Tibial nerve (tissue), 4 donors: ENCODE measurements at regions not wholly inside any gene's neighbourhood (a gene's known extent, or its start where the extent isn't known, plus 50 kb on each side); places are given as distances from the start of the nearest gene placed in this dataset.

Experiments used
- DNase-seq, 2 donors: peaks; one replicate each; pipeline ENCODE4 v3.0.0-alpha.2; 2019; ENCODE audit warnings: low spot score in 2 of 2
- H3K27ac ChIP-seq, 4 donors: fragments of 200-600 bp; sonication (generic) in 3 of 4; one replicate each; pipeline ENCODE4 v1.5.1; 2017 to 2019; ENCODE audit warnings: mild to moderate bottlenecking in 1 of 4
- H3K27me3 ChIP-seq, 2 donors: fragments of 200-600 bp; sonication (generic) in 1 of 2; one replicate each; pipeline versions ENCODE4 v1.5.1 to v1.6.0; 2017 to 2019
- H3K36me3 ChIP-seq, 3 donors: fragments of 200-600 bp; sonication (generic); one replicate each; pipeline ENCODE4 v1.5.1; 2018 to 2019
- H3K4me1 ChIP-seq, 4 donors: fragments of 200-600 bp; sonication (generic) in 3 of 4; one replicate each; pipeline ENCODE4 v1.5.1; 2017 to 2019
- H3K4me3 ChIP-seq, 4 donors: fragments of 200-600 bp; sonication (generic) in 3 of 4; one replicate each; pipeline ENCODE4 v1.5.1; 2017 to 2019; ENCODE audit warnings: mild to moderate bottlenecking in 1 of 4, moderate library complexity in 1 of 4
- H3K9me3 ChIP-seq, 4 donors: fragments of 200-600 bp; sonication (generic) in 3 of 4; one replicate each; pipeline ENCODE4 v1.5.1; 2017 to 2019
- EP300 ChIP-seq, 2 donors: sonication (generic); formaldehyde crosslinking; IDR thresholded peaks; one replicate each; pipeline ENCODE4 v1.6.1; 2017; ENCODE audit warnings: antibody characterized with exemption in 2 of 2, mild to moderate bottlenecking in 1 of 2
- POLR2A ChIP-seq, 2 donors: fragments of 450-650 bp; IDR thresholded peaks; one replicate each; pipeline ENCODE4 v1.6.1; 2017; ENCODE audit warnings: antibody characterized with exemption in 2 of 2, mild to moderate bottlenecking in 2 of 2, moderate library complexity in 2 of 2
- WGBS, 2 donors: methylation state at CpG; one replicate each; pipeline ENCODE4 v1.1.5; 2018; 5-methylcytosine and 5-hydroxymethylcytosine counted together
- TF ChIP-seq, protein P1 (sequence below), 5 experiments: fragments of 200-600 bp in 3 of 5; fragments of 450-650 bp in 2 of 5; sonication (generic) in 3 of 5; IDR thresholded peaks; one replicate each; pipeline ENCODE4 v1.5.1; 2016 to 2019; ENCODE audit warnings: antibody characterized with exemption in 5 of 5, mild to moderate bottlenecking in 3 of 5, moderate library complexity in 2 of 5

DNA sequence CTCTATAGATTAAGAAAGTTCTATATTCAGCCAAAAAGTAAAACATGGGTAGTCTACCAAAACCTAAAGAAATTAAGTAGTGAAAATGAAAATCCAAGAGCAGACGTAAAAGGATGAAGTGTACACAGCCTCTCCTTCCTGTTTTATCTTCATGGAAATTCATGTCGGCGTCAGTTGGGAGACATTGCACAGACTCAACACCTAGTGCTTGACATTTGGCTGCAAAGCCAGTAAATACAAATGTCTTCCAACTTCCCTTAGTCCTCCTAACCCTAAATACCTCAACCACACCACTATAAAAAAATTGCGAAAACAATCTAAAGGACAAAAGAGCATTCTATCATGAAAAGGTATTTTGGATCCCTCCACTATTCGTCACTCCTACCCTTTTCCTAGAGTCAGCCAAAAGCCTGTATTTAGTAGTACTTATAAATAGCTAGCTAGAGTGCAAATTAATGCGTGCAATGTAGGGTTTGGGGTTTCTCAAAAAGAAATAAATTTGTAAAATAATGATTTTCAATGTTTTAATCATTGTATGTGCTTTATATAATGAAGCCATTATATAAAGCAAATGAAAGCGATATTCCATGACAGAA is 56.4 kb upstream of the TRPC4 start:
- no peak overlapping the region for H3K27ac ChIP-seq
- no peaks in the 10 kb centered on the region for H3K27me3 ChIP-seq
- 90% methylated on average over 7 of the region's 7 CpGs for WGBS, 2 donors
- H3K4me3 ChIP-seq: no peak overlapping the region
- no peaks in the 10 kb centered on the region for H3K36me3 ChIP-seq
- H3K9me3 ChIP-seq: no peaks in the 10 kb centered on the region
- no peak for DNase-seq
- no peaks in the 10 kb centered on the region for H3K4me1 ChIP-seq
- TF ChIP-seq, protein P1, sequence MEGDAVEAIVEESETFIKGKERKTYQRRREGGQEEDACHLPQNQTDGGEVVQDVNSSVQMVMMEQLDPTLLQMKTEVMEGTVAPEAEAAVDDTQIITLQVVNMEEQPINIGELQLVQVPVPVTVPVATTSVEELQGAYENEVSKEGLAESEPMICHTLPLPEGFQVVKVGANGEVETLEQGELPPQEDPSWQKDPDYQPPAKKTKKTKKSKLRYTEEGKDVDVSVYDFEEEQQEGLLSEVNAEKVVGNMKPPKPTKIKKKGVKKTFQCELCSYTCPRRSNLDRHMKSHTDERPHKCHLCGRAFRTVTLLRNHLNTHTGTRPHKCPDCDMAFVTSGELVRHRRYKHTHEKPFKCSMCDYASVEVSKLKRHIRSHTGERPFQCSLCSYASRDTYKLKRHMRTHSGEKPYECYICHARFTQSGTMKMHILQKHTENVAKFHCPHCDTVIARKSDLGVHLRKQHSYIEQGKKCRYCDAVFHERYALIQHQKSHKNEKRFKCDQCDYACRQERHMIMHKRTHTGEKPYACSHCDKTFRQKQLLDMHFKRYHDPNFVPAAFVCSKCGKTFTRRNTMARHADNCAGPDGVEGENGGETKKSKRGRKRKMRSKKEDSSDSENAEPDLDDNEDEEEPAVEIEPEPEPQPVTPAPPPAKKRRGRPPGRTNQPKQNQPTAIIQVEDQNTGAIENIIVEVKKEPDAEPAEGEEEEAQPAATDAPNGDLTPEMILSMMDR (IDR thresholded peaks at IDR 0.05): no peak
- TF ChIP-seq POLR2A (IDR thresholded peaks at IDR 0.05) (no peak), EP300 (IDR thresholded peaks at IDR 0.05) (no peak)

DNA sequence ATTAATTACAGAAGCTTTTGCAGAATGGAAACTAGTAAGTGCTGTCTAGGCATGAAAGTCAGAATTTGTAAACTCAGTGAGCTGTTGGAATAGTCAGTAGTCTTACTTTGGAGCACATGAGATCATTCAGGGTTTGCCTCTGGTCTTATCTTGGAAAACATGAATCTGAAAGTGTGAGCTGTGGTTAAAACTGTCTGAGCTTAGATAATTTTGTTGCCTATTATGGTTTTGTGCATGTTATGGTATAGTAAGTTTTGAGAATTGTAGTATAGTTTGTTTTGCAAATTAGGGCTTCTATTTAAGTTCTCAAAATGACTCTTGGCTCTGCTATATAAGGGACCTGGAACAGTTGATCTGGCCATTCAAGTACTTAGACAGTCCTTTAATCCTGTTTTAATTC is 53.7 kb upstream of the TRPC4 start:
- H3K4me3 ChIP-seq: no peak overlapping the region
- no peak overlapping the region for H3K27ac ChIP-seq
- no peak for TF ChIP-seq EP300 (IDR thresholded peaks at IDR 0.05)
- TF ChIP-seq POLR2A (IDR thresholded peaks at IDR 0.05): no peak
- TF ChIP-seq, protein P1 (IDR thresholded peaks at IDR 0.05): no peak
- H3K36me3 ChIP-seq: no peaks in the 10 kb centered on the region
- no peaks in the 10 kb centered on the region for H3K27me3 ChIP-seq
- peaks cover 0 to 10% (median 0%) of the 10 kb centered on the region in 4 donors for H3K4me1 ChIP-seq
- no peak for DNase-seq
- H3K9me3 ChIP-seq: no peaks in the 10 kb centered on the region

DNA sequence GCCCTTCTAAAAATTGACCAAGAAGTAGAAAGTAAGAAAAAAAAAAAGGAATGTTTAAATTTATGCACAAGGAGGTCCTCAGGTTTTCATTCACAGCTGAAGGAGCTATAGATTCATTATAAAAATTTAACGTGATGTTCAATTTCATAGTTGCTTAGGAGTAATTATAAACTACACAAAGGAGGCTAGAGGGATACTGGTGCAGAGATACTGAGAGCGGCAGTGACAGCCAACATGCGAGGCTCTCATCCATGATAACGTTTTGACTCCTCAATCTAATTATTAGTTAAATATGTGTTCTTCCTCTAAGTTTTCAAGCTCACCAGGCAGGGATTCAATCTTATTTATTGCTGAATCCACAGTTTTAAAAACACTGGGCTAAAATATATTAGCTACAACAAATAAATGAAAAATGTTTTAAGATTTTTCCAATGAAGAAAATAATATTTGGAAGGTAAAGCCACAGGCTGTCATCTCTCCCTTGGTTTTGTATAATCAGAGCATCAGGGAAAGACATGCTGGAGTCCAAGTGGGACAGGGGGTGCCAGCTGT is 49.8 kb upstream of the TRPC4 start:
- peaks cover 0 to 9% (median 0%) of the 10 kb centered on the region in 4 donors for H3K9me3 ChIP-seq
- TF ChIP-seq POLR2A (IDR thresholded peaks at IDR 0.05): no peak
- TF ChIP-seq, protein P1 (IDR thresholded peaks at IDR 0.05): no peak
- TF ChIP-seq EP300 (IDR thresholded peaks at IDR 0.05): no peak
- peak overlapping the region in 1 of 4 donors; percentile 7 for H3K4me3 ChIP-seq
- no peaks in the 10 kb centered on the region for H3K36me3 ChIP-seq
- H3K4me1 ChIP-seq: peaks cover 0 to 10% (median 0%) of the 10 kb centered on the region in 4 donors
- no peak overlapping the region for H3K27ac ChIP-seq
- DNase-seq: no peak
- H3K27me3 ChIP-seq: no peaks in the 10 kb centered on the region
- 75 to 85% methylated on average over 4 of the region's 4 CpGs for WGBS, 2 donors
